OCI-LY3 (cell line): ENCODE measurements at regions not wholly inside any gene's neighbourhood (a gene's known extent, or its start where the extent isn't known, plus 50 kb on each side); places are given as distances from the start of the nearest gene placed in this dataset.

ENCODE experiments used
- CTCF ChIP-seq: fragments of 200-600, 300-600 bp; sonication (generic); IDR thresholded peaks from 2 replicates; pipeline ENCODE4 v1.5.1; 2014; ENCODE audit warnings: antibody characterized with exemption, low read length, low read depth
- EZH2phosphoT487 ChIP-seq: fragments of 200-600 bp; shearing (Covaris generic); IDR thresholded peaks from 2 replicates; pipeline ENCODE4 v1.6.1; 2018; ENCODE audit warnings: antibody characterized with exemption, mixed run types, low read depth

- TF ChIP-seq CTCF (no peak), EZH2phosphoT487 (no peak)
Observed at GRCh38 chrX:26590849-26591248, 374.9 kb downstream of the MAGEB5 start.
